ENCODE measurements at regions not wholly inside any gene's neighbourhood (a gene's known extent, or its start where the extent isn't known, plus 50 kb on each side); places are given as distances from the start of the nearest gene placed in this dataset.

DNA sequence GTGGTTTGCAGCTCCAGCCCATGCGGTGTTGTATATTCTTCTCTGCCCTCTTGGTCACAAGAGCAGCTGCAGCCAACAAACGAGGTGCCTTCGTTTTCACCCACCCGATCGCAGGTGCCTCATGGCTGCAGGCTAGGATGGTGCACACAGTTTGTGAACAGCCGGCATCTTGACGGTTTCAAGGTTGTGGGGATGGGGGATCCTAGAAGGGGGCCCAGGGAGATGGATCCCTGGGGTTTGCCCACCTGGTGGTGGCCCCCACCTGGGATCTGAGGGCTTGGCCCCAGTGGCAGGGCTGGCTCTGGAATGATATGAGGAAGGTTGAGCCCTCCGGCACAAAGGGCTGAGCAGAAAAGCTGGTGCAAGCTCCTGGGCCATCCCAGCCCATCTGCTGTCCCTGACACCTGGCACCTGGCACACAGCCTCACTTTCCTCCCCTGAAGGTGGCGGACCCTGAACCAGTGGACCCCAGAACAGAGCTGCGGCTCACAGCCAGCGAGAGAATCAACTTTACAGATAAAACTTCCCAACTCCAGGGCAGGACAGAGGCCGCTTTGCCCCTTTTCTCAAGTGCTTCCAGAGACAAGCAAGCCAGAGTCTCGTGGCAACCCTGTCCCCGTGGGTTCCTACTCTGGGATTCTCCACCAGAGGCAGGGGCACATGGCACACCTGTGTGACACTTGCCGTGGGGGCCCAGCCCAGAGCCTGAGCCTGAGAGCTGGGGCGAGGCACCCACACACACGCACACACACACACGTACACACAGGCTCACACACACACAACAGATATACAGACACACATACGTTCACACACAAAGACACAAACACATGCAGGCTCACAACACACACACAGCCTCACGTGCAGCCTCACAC lies 177.3 kb upstream of the PPP2R2D start:
- H3K79me2 ChIP-seq: no peaks in the 10 kb centered on the region
- no peaks in the 10 kb centered on the region for H3K27me3 ChIP-seq
- no peaks in the 10 kb centered on the region for H3K9me3 ChIP-seq (ENCODE audit: low read depth)
- H4K20me1 ChIP-seq (ENCODE audit: insufficient read depth, poor library complexity, severe bottlenecking): no peaks in the 10 kb centered on the region
- no peak overlapping the region for H3K4me3 ChIP-seq
- H3K27ac ChIP-seq: no peak overlapping the region
- no peak overlapping the region for H3K4me2 ChIP-seq
- H3K4me1 ChIP-seq (ENCODE audit: insufficient read depth): peaks cover 6% of the 10 kb centered on the region
- H2AFZ ChIP-seq: no peak overlapping the region
- no peaks in the 10 kb centered on the region for H3K36me3 ChIP-seq (replicated peaks; ENCODE audit: insufficient read depth, low read depth)
- TF ChIP-seq EZH2phosphoT487 (IDR thresholded peaks at IDR 0.05; ENCODE audit: low read depth, severe bottlenecking, unreplicated experiment): no peak
- TF ChIP-seq, protein P1, sequence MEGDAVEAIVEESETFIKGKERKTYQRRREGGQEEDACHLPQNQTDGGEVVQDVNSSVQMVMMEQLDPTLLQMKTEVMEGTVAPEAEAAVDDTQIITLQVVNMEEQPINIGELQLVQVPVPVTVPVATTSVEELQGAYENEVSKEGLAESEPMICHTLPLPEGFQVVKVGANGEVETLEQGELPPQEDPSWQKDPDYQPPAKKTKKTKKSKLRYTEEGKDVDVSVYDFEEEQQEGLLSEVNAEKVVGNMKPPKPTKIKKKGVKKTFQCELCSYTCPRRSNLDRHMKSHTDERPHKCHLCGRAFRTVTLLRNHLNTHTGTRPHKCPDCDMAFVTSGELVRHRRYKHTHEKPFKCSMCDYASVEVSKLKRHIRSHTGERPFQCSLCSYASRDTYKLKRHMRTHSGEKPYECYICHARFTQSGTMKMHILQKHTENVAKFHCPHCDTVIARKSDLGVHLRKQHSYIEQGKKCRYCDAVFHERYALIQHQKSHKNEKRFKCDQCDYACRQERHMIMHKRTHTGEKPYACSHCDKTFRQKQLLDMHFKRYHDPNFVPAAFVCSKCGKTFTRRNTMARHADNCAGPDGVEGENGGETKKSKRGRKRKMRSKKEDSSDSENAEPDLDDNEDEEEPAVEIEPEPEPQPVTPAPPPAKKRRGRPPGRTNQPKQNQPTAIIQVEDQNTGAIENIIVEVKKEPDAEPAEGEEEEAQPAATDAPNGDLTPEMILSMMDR (IDR thresholded peaks at IDR 0.05; ENCODE audit: poor library complexity): no peak
- no peak for TF ChIP-seq EZH2 (IDR thresholded peaks at IDR 0.05; ENCODE audit: borderline replicate concordance)
- WGBS (ENCODE audit: low lambda C conversion rate, missing lambda C conversion rate): 92% methylated on average over 20 of the region's 20 CpGs
- DNase-seq (ENCODE audit: low spot score): no peak
- no peaks in the 10 kb centered on the region for H3K9me2 ChIP-seq (replicated peaks; ENCODE audit: insufficient read depth)

DNA sequence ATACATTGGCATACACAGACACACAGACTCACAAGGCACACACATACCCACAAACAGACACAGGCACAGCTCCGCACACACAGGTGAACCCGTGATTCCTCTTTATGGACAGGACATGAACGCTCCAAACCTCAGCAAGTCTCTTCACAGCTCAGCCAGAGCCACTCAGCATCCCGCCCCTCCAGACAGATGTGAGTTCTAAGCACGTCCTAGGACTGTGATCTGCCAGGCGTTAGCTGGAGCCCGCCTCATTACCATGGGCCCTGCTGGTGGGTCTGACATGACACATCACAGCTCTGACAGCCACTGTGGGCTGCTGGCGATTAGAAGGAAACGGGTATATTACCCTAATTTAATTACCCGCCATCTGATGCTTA lies 176.7 kb upstream of the PPP2R2D start:
- Histone ChIP-seq H2AFZ (no peak overlapping the region), H3K4me3 (no peak overlapping the region), H3K27me3 (no peaks in the 10 kb centered on the region), H3K79me2 (no peaks in the 10 kb centered on the region), H3K27ac (no peak overlapping the region), H3K9me3 (ENCODE audit: low read depth) (no peaks in the 10 kb centered on the region), H3K4me1 (ENCODE audit: insufficient read depth) (peaks cover 6% of the 10 kb centered on the region), H3K9me2 (replicated peaks; ENCODE audit: insufficient read depth) (no peaks in the 10 kb centered on the region), H4K20me1 (ENCODE audit: insufficient read depth, poor library complexity, severe bottlenecking) (no peaks in the 10 kb centered on the region), H3K4me2 (no peak overlapping the region), H3K36me3 (replicated peaks; ENCODE audit: insufficient read depth, low read depth) (no peaks in the 10 kb centered on the region)
- no peak for DNase-seq (ENCODE audit: low spot score)
- TF ChIP-seq, protein P1 (IDR thresholded peaks at IDR 0.05; ENCODE audit: poor library complexity): no peak
- TF ChIP-seq EZH2 (IDR thresholded peaks at IDR 0.05; ENCODE audit: borderline replicate concordance) (no peak), EZH2phosphoT487 (IDR thresholded peaks at IDR 0.05; ENCODE audit: low read depth, severe bottlenecking, unreplicated experiment) (no peak)
- WGBS (ENCODE audit: low lambda C conversion rate, missing lambda C conversion rate): 76% methylated on average over 10 of the region's 10 CpGs

DNA sequence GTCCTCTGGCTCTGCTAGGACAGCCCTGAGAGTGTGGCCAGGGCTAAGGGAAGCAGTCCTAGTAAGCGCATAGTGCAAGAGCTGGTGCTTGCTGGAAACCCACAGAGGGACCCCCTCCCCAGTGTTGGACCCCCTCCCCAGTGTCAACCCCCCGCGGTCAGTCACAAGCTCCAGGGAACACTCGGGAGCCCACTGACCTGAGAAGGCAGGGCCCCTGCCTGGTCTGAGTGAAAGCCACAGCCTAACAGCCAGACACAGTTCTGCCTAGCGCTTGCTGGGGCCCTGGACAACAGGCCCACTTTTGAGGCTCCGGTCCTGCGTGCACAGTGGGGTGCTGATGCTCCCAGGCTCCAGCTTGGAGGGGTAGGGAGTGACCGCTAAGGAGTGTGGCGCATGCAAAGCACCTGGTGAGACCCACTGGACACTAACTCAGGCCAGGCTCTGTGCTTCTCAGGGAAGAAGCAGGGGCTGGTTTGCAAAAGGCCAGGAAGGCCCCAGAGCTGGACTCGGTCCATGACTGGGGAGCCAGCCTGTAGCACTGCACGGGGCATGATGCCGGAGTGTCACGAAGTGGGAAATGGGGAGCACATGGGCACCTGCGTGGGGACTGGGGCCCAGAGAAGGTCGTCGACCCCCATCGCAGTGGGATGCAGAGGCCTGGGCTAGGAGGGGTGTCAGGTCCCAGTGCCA lies 175.8 kb upstream of the PPP2R2D start:
- Histone ChIP-seq H3K27ac (no peak overlapping the region), H3K9me2 (replicated peaks; ENCODE audit: insufficient read depth) (no peaks in the 10 kb centered on the region), H3K79me2 (no peaks in the 10 kb centered on the region), H3K9me3 (ENCODE audit: low read depth) (no peaks in the 10 kb centered on the region), H3K4me2 (no peak overlapping the region), H2AFZ (no peak overlapping the region), H4K20me1 (ENCODE audit: insufficient read depth, poor library complexity, severe bottlenecking) (no peaks in the 10 kb centered on the region), H3K4me1 (ENCODE audit: insufficient read depth) (peaks cover 10% of the 10 kb centered on the region), H3K36me3 (replicated peaks; ENCODE audit: insufficient read depth, low read depth) (no peaks in the 10 kb centered on the region), H3K4me3 (no peak overlapping the region), H3K27me3 (no peaks in the 10 kb centered on the region)
- DNase-seq (ENCODE audit: low spot score): no peak
- WGBS (ENCODE audit: low lambda C conversion rate, missing lambda C conversion rate): 89% methylated on average over 17 of the region's 17 CpGs
- TF ChIP-seq EZH2 (IDR thresholded peaks at IDR 0.05; ENCODE audit: borderline replicate concordance) (no peak), EZH2phosphoT487 (IDR thresholded peaks at IDR 0.05; ENCODE audit: low read depth, severe bottlenecking, unreplicated experiment) (no peak)
- TF ChIP-seq, protein P1 (IDR thresholded peaks at IDR 0.05; ENCODE audit: poor library complexity): no peak
